ENCODE measurements at regions not wholly inside any gene's neighbourhood (a gene's known extent, or its start where the extent isn't known, plus 50 kb on each side); places are given as distances from the start of the nearest gene placed in this dataset.

DNA sequence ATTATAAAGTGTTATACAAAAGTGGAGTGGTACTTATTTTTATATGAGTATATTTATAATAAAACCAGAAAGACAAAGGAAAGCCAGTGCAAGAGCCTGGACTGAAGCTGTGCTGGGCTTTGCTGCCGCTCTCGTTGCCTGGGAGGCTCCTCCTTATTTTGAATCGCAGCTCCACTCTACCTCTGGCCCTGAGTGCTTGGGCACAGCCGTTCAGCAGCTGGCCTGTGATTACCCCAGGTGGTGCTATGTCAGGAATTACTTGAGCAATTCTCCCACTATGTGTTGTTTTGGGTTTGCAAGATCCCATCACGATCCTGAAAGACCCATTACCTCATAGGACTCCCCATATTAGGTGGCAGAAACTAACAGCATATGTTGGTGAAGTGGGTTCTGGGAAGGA is 53.0 kb upstream of the LCLAT1 start:
- Histone ChIP-seq H3K79me2 (ENCODE audit: insufficient read depth, low read length) (no peaks in the 10 kb centered on the region), H3K9ac (ENCODE audit: low read length) (no peak overlapping the region), H3K36me3 (ENCODE audit: low read length) (no peaks in the 10 kb centered on the region), H3K27me3 (ENCODE audit: low read length) (no peaks in the 10 kb centered on the region), H3F3A (ENCODE audit: insufficient read depth) (no peaks in the 10 kb centered on the region), H4K20me1 (ENCODE audit: low read depth, low read length) (no peaks in the 10 kb centered on the region), H3K4me3 (ENCODE audit: insufficient read depth, low read length, poor library complexity, severe bottlenecking) (no peak overlapping the region), H2AFZ (ENCODE audit: low read depth, low read length, severe bottlenecking) (no peak overlapping the region), H3K27ac (ENCODE audit: low read depth, low read length) (no peak overlapping the region), H3K9me2 (replicated peaks; ENCODE audit: insufficient read depth, low read length) (no peaks in the 10 kb centered on the region), H3K4me2 (ENCODE audit: low read depth, low read length, poor library complexity, severe bottlenecking) (no peak overlapping the region), H3K9me3 (ENCODE audit: insufficient read depth, low read length) (no peaks in the 10 kb centered on the region)
- TF ChIP-seq, protein P1, sequence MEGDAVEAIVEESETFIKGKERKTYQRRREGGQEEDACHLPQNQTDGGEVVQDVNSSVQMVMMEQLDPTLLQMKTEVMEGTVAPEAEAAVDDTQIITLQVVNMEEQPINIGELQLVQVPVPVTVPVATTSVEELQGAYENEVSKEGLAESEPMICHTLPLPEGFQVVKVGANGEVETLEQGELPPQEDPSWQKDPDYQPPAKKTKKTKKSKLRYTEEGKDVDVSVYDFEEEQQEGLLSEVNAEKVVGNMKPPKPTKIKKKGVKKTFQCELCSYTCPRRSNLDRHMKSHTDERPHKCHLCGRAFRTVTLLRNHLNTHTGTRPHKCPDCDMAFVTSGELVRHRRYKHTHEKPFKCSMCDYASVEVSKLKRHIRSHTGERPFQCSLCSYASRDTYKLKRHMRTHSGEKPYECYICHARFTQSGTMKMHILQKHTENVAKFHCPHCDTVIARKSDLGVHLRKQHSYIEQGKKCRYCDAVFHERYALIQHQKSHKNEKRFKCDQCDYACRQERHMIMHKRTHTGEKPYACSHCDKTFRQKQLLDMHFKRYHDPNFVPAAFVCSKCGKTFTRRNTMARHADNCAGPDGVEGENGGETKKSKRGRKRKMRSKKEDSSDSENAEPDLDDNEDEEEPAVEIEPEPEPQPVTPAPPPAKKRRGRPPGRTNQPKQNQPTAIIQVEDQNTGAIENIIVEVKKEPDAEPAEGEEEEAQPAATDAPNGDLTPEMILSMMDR (IDR thresholded peaks at IDR 0.05; ENCODE audit: insufficient read depth, low read length, poor library complexity, severe bottlenecking) = no peak
- no peak for TF ChIP-seq EZH2phosphoT487 (conservative IDR thresholded peaks at IDR 0.05; ENCODE audit: low read length)

DNA sequence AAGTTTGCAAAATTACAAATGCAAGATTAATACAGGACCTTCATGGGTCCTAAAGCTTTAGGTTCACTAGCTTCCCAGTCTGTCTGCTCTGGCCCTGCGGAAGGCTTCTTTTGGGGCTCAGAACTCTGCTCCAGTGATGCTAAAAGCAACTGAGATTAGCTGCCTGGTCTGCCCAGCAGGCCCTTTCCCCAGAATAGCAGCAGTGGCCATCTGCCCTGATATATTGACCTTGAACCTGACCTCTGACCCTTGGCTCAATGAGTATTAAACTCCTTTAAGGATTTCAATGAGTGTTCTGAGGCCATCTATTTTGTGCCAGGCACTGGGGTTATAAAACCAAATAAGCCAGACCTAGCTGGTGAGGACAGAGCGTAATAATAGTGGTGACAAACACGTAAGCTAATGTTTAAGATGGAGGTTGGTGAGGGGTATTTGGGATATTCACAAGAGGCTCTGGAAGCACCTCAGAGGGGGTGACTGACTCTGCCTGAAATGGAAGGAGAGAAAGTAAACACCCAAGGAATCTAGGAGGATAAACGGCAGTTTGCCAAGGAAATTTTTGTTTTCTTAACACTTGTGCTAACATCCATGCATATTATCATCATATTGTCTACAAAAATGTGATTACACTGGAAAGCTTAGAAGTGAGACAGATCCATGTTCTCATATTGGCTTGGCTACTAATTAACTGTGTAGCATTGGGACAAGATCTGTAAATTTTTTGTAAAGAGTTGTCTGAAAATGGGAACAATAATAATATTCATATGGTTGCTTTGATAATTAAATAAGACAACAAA is 50.4 kb upstream of the LCLAT1 start:
- no peak overlapping the region for H3K27ac ChIP-seq (ENCODE audit: low read depth, low read length)
- no peaks in the 10 kb centered on the region for H3K9me2 ChIP-seq (replicated peaks; ENCODE audit: insufficient read depth, low read length)
- H3K79me2 ChIP-seq (ENCODE audit: insufficient read depth, low read length) = no peaks in the 10 kb centered on the region
- H3K9me3 ChIP-seq (ENCODE audit: insufficient read depth, low read length) = no peaks in the 10 kb centered on the region
- no peaks in the 10 kb centered on the region for H4K20me1 ChIP-seq (ENCODE audit: low read depth, low read length)
- 0 out of 2 replicates have a peak, but pooled peaks cover 3% of the 10 kb centered on the region for H3K27me3 ChIP-seq (ENCODE audit: low read length)
- no peaks in the 10 kb centered on the region for H3K36me3 ChIP-seq (ENCODE audit: low read length)
- H3K9ac ChIP-seq (ENCODE audit: low read length) = no peak overlapping the region
- TF ChIP-seq, protein P1 (IDR thresholded peaks at IDR 0.05; ENCODE audit: insufficient read depth, low read length, poor library complexity, severe bottlenecking) = no peak
- TF ChIP-seq EZH2phosphoT487 (conservative IDR thresholded peaks at IDR 0.05; ENCODE audit: low read length) = no peak
- no peaks in the 10 kb centered on the region for H3F3A ChIP-seq (ENCODE audit: insufficient read depth)
- no peak overlapping the region for H3K4me3 ChIP-seq (ENCODE audit: insufficient read depth, low read length, poor library complexity, severe bottlenecking)
- H3K4me2 ChIP-seq (ENCODE audit: low read depth, low read length, poor library complexity, severe bottlenecking) = no peak overlapping the region
- H2AFZ ChIP-seq (ENCODE audit: low read depth, low read length, severe bottlenecking) = no peak overlapping the region
